ENCODE measurements at regions not wholly inside any gene's neighbourhood (a gene's known extent, or its start where the extent isn't known, plus 50 kb on each side); places are given as distances from the start of the nearest gene placed in this dataset.

DNA sequence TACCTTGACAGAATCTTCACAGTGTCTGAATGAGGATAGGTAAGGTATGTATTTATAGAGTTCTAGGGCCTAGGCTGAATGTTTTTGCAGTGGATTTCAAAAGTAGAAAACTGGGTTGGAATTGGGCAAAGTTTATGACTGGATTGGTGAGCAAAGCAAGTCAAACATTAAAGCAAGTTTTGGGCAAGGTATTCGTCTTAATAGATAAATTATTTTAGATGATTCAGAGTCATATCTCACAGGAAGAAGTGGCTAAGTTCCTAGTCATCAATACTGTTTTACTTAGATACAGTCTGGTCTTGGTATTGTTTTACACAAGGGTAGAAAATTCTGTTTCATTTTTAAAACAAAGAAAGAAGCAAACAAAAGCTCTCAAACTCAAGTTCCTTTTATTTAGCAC is 284.1 kb upstream of the EPHA7 start:
- TF ChIP-seq, protein P1, sequence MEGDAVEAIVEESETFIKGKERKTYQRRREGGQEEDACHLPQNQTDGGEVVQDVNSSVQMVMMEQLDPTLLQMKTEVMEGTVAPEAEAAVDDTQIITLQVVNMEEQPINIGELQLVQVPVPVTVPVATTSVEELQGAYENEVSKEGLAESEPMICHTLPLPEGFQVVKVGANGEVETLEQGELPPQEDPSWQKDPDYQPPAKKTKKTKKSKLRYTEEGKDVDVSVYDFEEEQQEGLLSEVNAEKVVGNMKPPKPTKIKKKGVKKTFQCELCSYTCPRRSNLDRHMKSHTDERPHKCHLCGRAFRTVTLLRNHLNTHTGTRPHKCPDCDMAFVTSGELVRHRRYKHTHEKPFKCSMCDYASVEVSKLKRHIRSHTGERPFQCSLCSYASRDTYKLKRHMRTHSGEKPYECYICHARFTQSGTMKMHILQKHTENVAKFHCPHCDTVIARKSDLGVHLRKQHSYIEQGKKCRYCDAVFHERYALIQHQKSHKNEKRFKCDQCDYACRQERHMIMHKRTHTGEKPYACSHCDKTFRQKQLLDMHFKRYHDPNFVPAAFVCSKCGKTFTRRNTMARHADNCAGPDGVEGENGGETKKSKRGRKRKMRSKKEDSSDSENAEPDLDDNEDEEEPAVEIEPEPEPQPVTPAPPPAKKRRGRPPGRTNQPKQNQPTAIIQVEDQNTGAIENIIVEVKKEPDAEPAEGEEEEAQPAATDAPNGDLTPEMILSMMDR (IDR thresholded peaks at IDR 0.05): no peak
- TF ChIP-seq POLR2A (IDR thresholded peaks at IDR 0.05): no peak
